GM19395 (cell line): ENCODE measurements at regions not wholly inside any gene's neighbourhood (a gene's known extent, or its start where the extent isn't known, plus 50 kb on each side); places are given as distances from the start of the nearest gene placed in this dataset.

Experiments used
- ATAC-seq: cut with Tn5 transposase; IDR thresholded peaks from one replicate; pipeline ENCODE4 v1.9.1; 2021; ENCODE audit warnings: mild to moderate bottlenecking, moderate library complexity; ENCODE audit not compliant: unreplicated experiment

GRCh38 chr11:79600711-79601110 lies 159.9 kb upstream of the TENM4 start:
- ATAC-seq = no peak

GRCh38 chr11:79594834-79595233 lies 154.0 kb upstream of the TENM4 start:
- ATAC-seq = no peak

- ATAC-seq = no peak
Measured at GRCh38 chr11:79592824-79593223, 152.0 kb upstream of the TENM4 start.

- no peak for ATAC-seq
Measured at GRCh38 chr11:79592406-79592805, 151.6 kb upstream of the TENM4 start.

GRCh38 chr11:79582434-79582833 lies 141.6 kb upstream of the TENM4 start:
- ATAC-seq = no peak

- no peak for ATAC-seq
Measured at GRCh38 chr11:79579063-79579462, 138.2 kb upstream of the TENM4 start.

- no peak for ATAC-seq
Measured at GRCh38 chr11:79578116-79578515, 137.3 kb upstream of the TENM4 start.

GRCh38 chr11:79575701-79576100 lies 134.9 kb upstream of the TENM4 start:
- no peak for ATAC-seq

GRCh38 chr11:79570104-79570503 lies 129.3 kb upstream of the TENM4 start:
- no peak for ATAC-seq

GRCh38 chr11:79564288-79564925 lies 123.6 kb upstream of the TENM4 start:
- no peak for ATAC-seq

- ATAC-seq = no peak
Measured at GRCh38 chr11:79561496-79561895, 120.7 kb upstream of the TENM4 start.

GRCh38 chr11:79550809-79551208 lies 110.0 kb upstream of the TENM4 start:
- ATAC-seq = no peak

GRCh38 chr11:79547256-79547655 lies 106.4 kb upstream of the TENM4 start:
- ATAC-seq = no peak

GRCh38 chr11:79546351-79546750 lies 105.5 kb upstream of the TENM4 start:
- no peak for ATAC-seq

- ATAC-seq = no peak
Measured at GRCh38 chr11:79544361-79544760, 103.5 kb upstream of the TENM4 start.

GRCh38 chr11:79543101-79543500 lies 102.3 kb upstream of the TENM4 start:
- no peak for ATAC-seq

- ATAC-seq = no peak
Measured at GRCh38 chr11:79541466-79541865, 100.6 kb upstream of the TENM4 start.

GRCh38 chr11:79538775-79539174 lies 97.9 kb upstream of the TENM4 start:
- ATAC-seq = no peak

- no peak for ATAC-seq
Measured at GRCh38 chr11:79536155-79536917, 95.5 kb upstream of the TENM4 start.

GRCh38 chr11:79535606-79536005 lies 94.8 kb upstream of the TENM4 start:
- no peak for ATAC-seq

GRCh38 chr11:79525257-79525656 lies 84.4 kb upstream of the TENM4 start:
- no peak for ATAC-seq

GRCh38 chr11:79522626-79523025 lies 81.8 kb upstream of the TENM4 start:
- no peak for ATAC-seq

GRCh38 chr11:79520086-79520485 lies 79.3 kb upstream of the TENM4 start:
- no peak for ATAC-seq
